Stimulated activated CD4-positive, alpha-beta T cell treated with anti-CD3 and anti-CD28 coated beads, TNF-alpha, amount 100 ng/mL, for 4 hours (primary cell): ENCODE measurements at regions not wholly inside any gene's neighbourhood (a gene's known extent, or its start where the extent isn't known, plus 50 kb on each side); places are given as distances from the start of the nearest gene placed in this dataset.

ENCODE experiments used
- DNase-seq, 3 experiments: peaks; one replicate each; pipeline ENCODE4 v3.0.0-alpha.2; 2020; ENCODE audit warnings: low read depth in 3 of 3

DNA sequence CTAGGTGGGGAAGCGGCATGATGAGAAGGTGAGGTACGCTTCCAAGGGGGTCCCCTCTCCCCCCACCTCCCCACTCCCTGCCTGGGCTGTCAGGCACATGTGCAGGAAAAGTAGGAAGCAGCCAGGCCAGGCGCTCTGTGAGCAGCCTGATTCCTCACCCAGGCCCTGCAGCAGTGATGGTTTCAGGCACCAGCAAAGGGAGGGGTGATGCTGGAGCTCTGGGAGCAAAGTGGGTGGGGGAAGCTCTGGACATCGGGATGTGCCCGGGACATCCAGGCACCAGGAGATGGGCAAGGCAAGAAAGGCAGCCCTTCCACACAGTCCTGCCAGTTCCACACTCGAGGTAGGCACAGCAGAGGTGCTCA, 106.1 kb downstream of the CRYAA start:
- no peak for DNase-seq

DNA sequence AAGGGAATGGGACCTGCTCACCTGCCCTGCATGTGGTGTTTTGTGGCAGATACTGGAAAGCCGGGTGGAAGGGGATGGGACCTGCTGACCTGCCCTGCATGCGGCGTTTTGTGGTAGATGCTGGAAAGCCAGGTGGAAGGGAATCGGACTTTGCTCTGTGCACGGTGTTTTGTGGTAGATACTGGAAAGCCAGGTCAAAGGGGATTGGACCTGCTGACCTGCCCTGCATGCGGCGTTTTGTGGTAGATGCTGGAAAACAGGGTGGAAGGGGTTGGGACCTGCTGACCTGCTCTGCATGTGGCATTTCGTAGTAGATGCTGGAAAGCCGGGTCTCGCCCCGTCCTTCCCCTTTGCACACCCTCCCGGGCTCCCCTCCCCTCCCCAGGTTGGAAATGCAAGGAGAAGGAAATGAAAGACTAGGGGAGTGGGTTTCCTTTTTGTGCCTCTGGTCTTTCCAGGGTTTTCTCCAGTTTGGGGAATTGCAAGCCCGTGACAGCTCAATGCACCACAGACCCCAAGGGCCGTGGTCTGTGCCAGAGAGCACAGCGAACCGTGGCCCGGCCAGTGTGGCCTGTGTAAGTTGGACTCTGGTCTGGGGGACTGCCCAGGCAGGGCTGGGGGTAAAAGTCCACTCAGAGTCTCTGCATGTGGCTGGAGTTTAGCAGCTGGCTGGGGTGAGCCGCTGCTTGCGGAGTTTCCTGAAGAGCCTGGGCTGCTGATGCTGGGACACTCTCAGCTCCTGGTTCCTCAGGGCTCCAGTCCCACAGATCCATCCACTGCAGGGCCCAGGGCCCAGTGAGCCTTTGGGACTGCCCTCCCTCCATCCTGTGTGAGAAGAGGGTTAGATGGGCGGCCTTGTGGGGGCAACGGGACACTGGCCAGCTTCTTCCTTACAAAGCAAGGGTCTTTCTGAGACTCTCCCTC, 105.5 kb downstream of the CRYAA start:
- no peak for DNase-seq

DNA sequence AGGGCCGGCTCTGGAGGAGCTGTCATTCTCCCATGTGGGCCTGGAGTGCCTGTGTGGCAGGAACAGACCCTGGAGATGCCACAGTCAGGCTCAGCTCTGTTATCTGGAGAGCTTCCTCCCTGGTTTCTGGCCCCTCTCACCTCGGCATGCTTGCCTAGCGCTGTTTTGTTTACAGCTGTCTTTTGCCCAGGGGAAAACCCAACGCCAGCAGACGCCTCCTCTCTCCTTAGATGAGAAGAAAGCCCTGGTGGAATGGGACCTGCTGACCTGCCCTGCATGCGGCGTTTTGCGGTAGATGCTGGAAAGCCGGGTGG, 104.9 kb downstream of the CRYAA start:
- DNase-seq, result no peak

DNA sequence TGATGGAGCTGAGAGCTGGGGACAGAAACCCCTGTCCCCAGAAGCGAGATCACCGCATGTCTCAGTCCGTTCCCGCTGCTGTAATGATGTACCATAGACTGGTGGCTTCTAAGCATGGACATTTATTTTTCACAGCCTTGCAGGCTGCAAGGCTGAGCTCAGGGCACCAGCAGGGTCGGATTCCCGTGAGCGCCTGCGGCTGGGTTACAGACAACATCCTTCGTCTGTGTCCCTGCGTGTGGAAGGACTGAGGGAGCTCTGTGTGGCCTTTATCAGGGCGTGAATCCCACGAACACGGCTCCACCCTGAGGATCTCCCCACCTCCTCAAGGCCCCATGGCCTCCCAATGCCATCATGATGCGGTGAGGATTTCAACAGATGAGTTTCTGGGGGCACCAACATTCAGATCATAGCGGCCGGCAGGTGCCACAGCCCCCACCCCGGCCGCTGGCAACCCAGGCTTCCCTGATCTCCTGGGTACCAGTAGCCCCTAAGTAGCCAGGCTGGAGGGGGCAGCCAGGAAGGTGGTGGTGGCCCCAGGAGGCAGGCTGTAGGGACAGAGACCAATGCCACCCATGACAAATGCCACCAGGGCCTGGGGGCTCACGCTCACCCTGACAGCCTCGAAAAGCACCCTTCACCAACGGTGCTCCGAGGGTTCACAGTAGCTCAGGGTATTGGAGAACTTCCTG, 104.4 kb downstream of the CRYAA start:
- DNase-seq, result no peak

DNA sequence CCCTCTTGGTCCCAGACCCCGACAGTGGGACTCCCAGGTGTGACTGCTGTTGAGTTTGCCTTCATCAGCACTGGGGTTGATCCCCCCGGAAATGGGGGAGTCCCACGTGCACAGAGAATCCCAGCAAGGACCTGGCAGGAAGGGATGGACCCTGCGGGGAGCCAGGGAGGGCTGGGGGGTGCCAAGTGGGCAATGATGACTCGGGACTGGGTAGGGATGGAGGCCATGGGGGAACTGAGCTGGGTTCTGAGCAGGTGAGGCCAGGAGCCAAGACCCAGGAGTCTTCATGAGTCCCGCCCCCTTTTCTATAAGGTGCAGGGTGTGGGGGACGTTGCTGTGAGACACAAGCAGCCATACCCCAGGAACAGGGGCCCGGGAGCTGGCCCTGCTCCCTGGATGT, 103.8 kb downstream of the CRYAA start:
- DNase-seq, result no peak

DNA sequence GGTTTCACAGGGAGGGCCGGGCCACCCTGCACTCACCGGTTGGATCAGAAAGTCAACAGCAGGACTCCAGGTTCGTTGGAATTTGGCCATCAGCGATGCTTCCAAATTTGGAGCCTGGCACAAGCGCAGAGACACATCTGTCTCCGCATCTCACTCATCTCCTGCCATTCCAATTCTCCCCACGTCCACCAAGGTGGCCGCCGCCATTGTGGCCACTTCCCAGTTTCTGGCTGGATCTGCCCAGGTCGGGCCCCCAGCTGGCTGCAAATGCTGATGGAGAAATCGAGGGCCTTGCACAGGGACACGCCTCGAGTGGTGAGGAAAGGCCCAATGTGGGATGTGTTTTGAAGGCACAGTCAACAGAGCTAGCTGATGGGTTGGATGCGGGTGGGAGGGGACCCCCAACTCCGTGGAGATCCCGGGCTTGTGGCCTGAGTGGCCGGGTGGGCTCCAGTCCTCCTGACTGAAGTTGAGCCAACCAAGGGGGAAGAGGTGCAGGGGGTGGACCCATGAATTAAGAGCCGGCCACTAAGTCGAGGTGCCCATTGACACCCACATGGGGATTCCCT, 102.7 kb downstream of the CRYAA start:
- no peak for DNase-seq

DNA sequence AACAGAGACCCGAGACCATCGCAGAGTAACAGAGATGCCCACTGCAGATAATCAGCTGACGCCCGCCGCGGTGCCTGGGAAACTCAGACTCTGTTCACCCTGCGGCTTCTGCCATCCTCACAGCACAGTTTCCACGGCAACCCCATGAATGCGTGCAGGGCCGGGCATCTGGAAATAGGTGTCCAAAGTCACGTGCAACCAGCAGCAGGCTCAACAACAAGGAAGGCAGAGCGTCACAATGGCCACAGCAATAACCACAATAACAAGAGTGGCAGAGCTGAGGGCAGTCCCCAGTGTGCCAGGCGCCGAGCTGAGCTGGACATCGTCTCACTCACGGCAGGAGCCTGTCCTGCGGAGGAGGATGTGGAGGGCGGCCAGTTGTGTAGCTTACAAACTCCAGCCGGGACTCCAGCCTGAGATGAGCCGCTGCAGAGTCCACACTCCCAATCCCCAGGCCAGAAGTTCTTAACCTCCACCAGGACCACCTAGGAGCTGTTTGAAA, 102.0 kb downstream of the CRYAA start:
- DNase-seq, result no peak

DNA sequence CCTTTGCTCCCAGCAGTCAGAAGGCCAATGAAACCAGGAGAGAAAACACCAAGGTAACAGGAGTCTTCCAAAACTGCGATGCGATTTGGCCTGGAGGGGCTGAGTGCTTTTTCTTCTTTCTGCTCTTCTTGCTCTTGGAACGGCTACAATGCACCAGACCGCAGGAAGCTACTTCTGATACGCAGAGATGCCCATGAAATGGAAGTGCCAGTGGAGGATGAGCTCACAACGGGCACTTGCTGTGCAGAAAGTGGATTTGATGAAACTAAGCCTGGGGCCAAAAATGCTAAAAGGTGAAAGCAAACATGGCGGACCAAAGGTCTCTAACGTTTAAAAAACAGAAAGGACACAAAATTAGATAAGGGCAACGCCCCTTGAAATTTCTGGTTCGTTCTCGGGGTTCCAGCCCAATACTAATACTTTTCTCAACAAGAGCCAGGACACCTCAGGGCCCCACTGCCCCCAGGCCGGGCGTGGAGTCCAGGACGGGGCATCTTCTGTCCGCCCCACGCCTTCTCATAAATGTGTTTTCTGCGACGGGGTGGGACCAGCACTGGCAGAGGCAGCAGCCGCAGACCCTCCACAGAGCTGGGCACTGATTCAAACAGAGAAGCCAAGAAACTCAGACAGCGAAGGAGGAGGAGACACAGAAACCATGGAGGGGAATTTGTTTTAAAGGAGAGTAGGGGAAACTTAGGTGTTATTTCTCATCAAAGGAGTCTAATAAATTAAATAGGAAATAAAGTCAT, 101.3 kb downstream of the CRYAA start:
- DNase-seq, result no peak

DNA sequence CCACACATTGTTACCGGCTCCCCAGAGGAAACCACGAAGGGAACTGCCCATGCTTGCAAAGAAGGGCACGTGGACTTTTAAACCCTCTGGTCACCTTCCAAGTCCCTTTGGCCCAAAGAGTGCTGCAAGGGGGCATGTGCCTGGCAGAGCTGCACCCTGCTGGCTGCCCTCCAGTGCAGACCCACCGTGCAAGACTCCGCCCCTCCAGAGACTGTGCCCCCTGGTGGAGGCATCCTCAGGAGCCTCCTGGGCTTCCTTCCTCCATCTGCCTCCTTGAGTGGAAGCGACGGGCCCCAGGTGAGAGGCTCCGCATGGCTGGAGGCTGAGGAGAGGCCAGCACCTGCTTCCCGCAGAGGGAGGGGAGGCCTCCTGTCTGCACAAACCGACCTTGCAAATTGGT, 100.6 kb downstream of the CRYAA start:
- peak in 2 of 3 experiments; percentile 5 to 16 for DNase-seq

DNA sequence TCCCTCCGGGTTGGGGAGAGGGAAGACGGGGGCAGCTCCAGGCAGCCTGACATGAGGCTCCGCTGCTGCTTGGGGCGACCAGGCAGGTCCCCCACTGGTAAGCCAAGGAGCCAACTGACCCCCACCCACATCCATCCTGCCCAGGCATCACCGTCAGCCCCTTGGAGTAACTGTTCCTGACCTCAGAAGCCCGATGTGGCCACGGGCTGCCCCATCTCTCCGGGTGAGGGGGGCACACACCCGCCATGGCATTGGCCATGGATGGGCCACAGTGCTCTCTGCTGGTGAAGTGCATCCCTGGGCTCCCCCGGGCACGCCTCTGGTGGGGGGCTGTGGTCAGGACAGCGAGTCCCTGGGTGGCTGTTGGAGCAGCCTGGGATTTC, 100.0 kb downstream of the CRYAA start:
- no peak for DNase-seq

DNA sequence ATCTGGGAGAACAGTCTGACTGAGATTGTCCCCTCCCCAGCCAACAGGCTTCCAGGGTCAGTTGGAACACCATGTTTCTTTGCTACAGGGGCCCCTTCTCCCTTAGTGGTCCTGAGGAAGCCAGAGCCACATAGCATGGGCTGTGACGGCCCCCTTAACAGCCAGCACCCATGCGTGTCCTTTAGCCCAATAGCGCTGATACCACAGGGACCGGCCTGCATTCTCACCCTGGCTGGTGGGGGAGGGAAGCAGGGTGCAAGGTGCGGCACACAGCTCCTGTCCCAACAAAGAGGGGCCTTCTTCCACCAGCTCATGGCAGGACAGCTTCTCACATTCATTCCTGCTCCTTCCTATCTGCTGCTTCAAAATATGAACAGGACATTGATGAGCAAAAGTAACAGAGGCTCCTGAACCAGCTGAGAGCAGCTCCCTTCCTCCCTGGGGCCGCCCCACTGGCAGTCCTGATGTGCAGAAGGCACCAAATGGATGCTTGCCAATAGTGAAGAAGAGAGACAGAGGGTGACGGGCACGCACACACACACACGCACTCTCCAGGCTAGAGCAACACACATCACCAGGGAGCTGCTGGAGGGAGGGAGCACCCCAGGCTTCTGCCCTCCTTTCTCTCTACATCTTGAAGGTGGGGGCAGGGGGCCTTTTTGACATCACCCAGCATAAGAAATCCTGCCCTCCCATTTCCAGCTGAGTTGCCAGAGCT, 99.4 kb downstream of the CRYAA start:
- DNase-seq, result no peak

DNA sequence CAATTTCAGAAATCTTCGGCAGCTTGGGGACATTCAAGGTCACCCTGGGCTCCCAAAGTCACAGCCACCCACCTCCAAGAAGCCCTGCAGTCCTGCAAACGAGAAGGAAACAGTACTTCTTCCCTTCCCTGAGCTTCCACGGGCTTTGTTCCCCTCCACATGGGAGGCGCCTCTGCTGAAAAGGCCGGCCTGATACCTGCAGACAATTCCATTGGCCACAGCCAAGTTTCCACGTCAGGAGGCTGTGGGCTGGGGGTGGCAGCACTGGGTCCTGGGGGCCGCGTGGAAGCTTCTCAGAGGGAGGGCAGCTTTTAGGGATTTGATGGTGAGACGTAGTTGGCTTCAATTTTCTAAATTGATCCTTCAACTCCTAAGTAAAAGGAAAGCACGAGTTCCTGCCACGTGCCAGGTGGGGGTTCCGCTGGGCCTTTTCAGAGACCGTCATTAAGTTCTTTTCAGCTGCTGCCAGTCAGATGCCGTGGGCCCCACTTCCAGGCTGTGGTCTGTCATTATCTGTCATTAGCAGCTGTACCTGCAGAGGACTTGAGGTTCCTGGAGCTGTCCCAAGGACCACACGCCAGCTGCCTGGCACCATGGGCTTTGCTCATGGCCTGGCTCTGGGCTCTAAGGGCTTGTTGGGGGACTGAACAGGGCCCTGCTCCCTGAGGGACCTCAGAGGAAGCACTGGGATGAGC, 98.7 kb downstream of the CRYAA start:
- no peak for DNase-seq

DNA sequence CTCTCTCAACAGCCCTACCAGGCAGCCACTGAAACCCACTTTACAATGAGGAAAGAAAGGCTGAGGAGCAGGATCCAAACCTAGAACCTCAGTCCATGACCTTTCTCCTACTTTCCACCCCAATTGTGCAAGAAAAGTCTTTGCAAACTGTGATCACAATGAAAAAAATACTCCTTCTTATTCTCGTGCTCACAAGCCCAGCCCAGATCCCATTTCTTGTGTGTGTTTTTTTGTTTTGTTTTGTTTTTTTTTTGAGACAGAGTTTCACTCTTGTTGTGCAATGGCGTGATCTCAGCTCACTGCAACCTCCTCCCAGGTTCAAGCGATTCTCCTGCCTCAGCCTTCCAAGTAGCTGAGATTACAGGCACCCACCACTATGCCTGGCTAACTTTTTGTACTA, 97.7 kb downstream of the CRYAA start:
- no peak for DNase-seq

DNA sequence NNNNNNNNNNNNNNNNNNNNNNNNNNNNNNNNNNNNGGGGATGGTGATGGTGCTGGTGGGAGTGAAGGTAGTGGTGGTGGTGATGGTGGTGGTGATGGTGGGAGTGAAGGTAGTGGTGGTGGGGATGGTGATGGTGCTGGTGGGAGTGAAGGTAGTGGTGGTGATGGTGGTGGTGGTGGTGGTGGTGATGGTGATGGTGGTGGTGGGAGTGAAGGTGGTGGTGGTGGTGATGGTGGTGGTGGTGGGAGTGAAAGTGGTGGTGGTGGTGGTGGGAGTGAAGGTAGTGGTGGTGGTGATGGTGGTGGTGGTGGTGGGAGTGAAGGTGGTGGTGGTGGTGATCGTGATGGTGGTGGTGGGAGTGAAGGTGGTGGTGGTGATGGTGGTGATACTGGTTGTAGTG, 93.6 kb downstream of the CRYAA start:
- DNase-seq, result no peak
